HEK293T (cell line): ENCODE measurements at regions not wholly inside any gene's neighbourhood (a gene's known extent, or its start where the extent isn't known, plus 50 kb on each side); places are given as distances from the start of the nearest gene placed in this dataset.
"Not testable (repeated sequence)": the region's sequence is repeated elsewhere in the genome, so short reads cannot be mapped to it uniquely, and the experiment has no call there.

Experiments used
- CTCF ChIA-PET: fragments of 350-600 bp; formaldehyde crosslinking; extraction: SDS; loops from one replicate; lab custom pipeline; 2021; ENCODE audit warnings: antibody characterized with exemption, inconsistent platforms; lab: Yijun Ruan, JAX
- POLR2A ChIA-PET: fragments of 350-600 bp; formaldehyde crosslinking; extraction: SDS; loops from one replicate; lab custom pipeline; 2020; ENCODE audit warnings: antibody characterized with exemption, inconsistent platforms; lab: Yijun Ruan, JAX
- DNase-seq: peaks from one replicate; pipeline ENCODE4 v3.0.0; 2012; ENCODE audit warnings: mixed read lengths; ENCODE audit errors: extremely low spot score
- ARNT ChIP-seq: fragments of 450-650 bp; IDR thresholded peaks from 2 replicates; pipeline ENCODE4 v1.6.1; 2017; ENCODE audit warnings: mild to moderate bottlenecking
- BHLHE40 ChIP-seq: fragments of 450-650 bp; IDR thresholded peaks from 2 replicates; pipeline ENCODE4 v1.6.1; 2016; ENCODE audit warnings: mild to moderate bottlenecking, moderate library complexity, borderline replicate concordance
- CTBP1 ChIP-seq: fragments of 450-650 bp; IDR thresholded peaks from 2 replicates; pipeline ENCODE4 v1.6.1; 2016; ENCODE audit warnings: borderline replicate concordance
- ELF4 ChIP-seq: fragments of 450-650 bp; IDR thresholded peaks from 2 replicates; pipeline ENCODE4 v1.6.1; 2017; ENCODE audit warnings: antibody characterized with exemption
- FOXK2 ChIP-seq: fragments of 450-650 bp; IDR thresholded peaks from 2 replicates; pipeline ENCODE4 v1.6.1; 2016; ENCODE audit warnings: mild to moderate bottlenecking
- FOXM1 ChIP-seq: fragments of 450-650 bp; IDR thresholded peaks from 2 replicates; pipeline ENCODE4 v1.6.1; 2017; ENCODE audit warnings: mild to moderate bottlenecking, borderline replicate concordance
- HDGF ChIP-seq: fragments of 450-650 bp; IDR thresholded peaks from 2 replicates; pipeline ENCODE4 v1.6.1; 2017; ENCODE audit warnings: antibody characterized with exemption, borderline replicate concordance
- L3MBTL2 ChIP-seq: fragments of 450-650 bp; conservative IDR thresholded peaks from 2 replicates; pipeline ENCODE4 v1.6.1; 2016; ENCODE audit warnings: mild to moderate bottlenecking
- NFRKB ChIP-seq: fragments of 450-650 bp; IDR thresholded peaks from 2 replicates; pipeline ENCODE4 v1.6.1; 2016; ENCODE audit warnings: mild to moderate bottlenecking, moderate library complexity
- PKNOX1 ChIP-seq: fragments of 450-650 bp; IDR thresholded peaks from 2 replicates; pipeline ENCODE4 v1.6.1; 2016
- SP1 ChIP-seq: fragments of 450-650 bp; IDR thresholded peaks from 2 replicates; pipeline ENCODE4 v1.6.1; 2017
- SUZ12 ChIP-seq: fragments of 450-650 bp; IDR thresholded peaks from 2 replicates; pipeline ENCODE4 v1.6.1; 2016; ENCODE audit warnings: mild to moderate bottlenecking
- ZNF384 ChIP-seq: fragments of 450-650 bp; IDR thresholded peaks from 2 replicates; pipeline ENCODE4 v1.6.1; 2016

GRCh38 chr20:30511322-30512030, 746.0 kb upstream of the DEFB115 start:
- no peak for TF ChIP-seq SP1
- no peak for TF ChIP-seq PKNOX1
- no peak for TF ChIP-seq NFRKB
- no peak for TF ChIP-seq ARNT
- TF ChIP-seq FOXM1: no peak
- no peak for TF ChIP-seq CTBP1
- TF ChIP-seq FOXK2: no peak
- no peak for TF ChIP-seq HDGF
- TF ChIP-seq ZNF384: no peak
- no peak for TF ChIP-seq SUZ12
- no peak for TF ChIP-seq BHLHE40
- TF ChIP-seq ELF4: no peak
- ChIA-PET POLR2A (no interaction called here), CTCF (no interaction called here)
- no peak for DNase-seq

GRCh38 chr20:30513050-30513628, 744.3 kb upstream of the DEFB115 start:
- CTCF ChIA-PET: no interaction called here
- DNase-seq: no peak
- POLR2A ChIA-PET: no interaction called here
- no peak for TF ChIP-seq FOXM1
- no peak for TF ChIP-seq ARNT
- TF ChIP-seq SP1: no peak
- TF ChIP-seq SUZ12: no peak
- TF ChIP-seq HDGF: no peak
- no peak for TF ChIP-seq BHLHE40
- TF ChIP-seq L3MBTL2: no peak

- DNase-seq, POLR2A ChIA-PET: not testable (repeated sequence)
Observed at GRCh38 chr20:30515915-30516314, 741.5 kb upstream of the DEFB115 start.

GRCh38 chr20:30518906-30519305, 738.6 kb upstream of the DEFB115 start:
- POLR2A ChIA-PET, CTCF ChIA-PET, DNase-seq: not testable (repeated sequence)

More at GRCh38 chr20:30515915-30516314, 741.5 kb upstream of the DEFB115 start:
- CTCF ChIA-PET: not testable (repeated sequence)

- CTCF ChIA-PET, POLR2A ChIA-PET, DNase-seq: not testable (repeated sequence)
Observed at GRCh38 chr20:30521686-30522415, 735.6 kb upstream of the DEFB115 start.

GRCh38 chr20:30524155-30524554, 733.3 kb upstream of the DEFB115 start:
- POLR2A ChIA-PET, DNase-seq, CTCF ChIA-PET: not testable (repeated sequence)

GRCh38 chr20:30524761-30525160, 732.7 kb upstream of the DEFB115 start:
- POLR2A ChIA-PET, CTCF ChIA-PET, DNase-seq: not testable (repeated sequence)

- CTCF ChIA-PET, DNase-seq, POLR2A ChIA-PET: not testable (repeated sequence)
Observed at GRCh38 chr20:30533653-30534052, 723.8 kb upstream of the DEFB115 start.

GRCh38 chr20:30537459-30537858, 720.0 kb upstream of the DEFB115 start:
- CTCF ChIA-PET, DNase-seq, POLR2A ChIA-PET: not testable (repeated sequence)
